GM03348 (cell line): ENCODE measurements at regions not wholly inside any gene's neighbourhood (a gene's known extent, or its start where the extent isn't known, plus 50 kb on each side); places are given as distances from the start of the nearest gene placed in this dataset.

ENCODE experiments used
- DNase-seq: peaks from one replicate; pipeline ENCODE4 v3.0.0; 2012; ENCODE audit warnings: low spot score

- no peak for DNase-seq
Measured at GRCh38 chr2:30310371-30310770, 79.0 kb downstream of the LBH start.

DNA sequence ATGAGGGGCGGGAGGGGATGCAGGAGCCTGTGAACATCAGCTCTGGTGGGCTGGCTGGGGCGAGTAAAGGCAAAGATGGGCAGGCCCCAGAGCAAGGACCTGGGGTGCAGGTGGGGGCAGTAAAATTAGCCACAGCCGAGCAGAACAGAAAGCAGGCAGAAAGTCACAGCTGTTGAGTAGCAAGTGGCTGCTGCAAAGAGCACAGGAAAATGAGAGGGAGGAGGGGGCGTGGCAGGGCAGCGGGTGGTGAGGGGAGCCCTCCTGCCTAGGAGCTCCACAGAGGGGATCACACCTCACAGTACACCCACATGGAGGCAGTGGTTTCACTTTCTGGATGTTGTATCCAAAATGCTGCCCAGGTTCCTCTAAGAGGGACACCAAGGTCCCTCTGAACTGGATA lies 79.6 kb downstream of the LBH start:
- DNase-seq = no peak

DNA sequence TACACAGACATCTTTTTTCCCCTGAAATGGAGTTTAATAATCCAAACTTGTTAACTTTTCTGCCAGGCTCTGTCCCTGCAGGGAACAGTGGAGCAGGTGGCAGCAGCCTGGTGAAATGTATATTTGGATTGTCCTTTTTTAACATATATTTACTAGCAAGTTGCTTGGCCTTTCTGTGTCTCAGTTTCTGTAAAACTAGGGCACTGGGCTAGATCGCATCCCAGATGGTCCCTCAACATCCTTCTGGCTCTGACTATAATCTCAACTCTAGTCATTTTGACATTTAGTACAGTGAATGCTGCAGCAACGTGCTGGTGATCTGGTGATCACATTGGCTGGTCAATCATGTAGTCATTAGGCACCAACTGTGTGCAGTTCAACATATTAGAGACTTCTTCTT lies 80.4 kb downstream of the LBH start:
- DNase-seq = no peak

DNA sequence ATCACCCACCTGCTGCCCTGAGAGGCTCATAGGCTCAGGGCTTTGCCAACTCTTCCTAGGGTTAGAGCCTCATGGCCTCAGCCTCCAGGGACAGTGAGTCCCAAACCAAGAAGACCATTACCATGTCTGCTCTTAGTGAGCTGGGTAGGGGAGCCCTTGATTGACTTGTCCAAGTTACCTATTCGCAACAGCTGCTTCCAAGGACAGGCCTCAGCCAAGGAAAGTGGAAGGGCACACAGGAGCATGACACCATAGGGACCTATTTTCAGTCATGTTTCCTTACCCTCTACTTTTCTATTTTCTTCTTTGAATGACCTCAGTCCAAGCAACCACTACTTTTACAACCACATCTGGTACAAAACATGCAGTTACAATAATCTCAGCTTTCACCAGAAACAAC lies 81.6 kb downstream of the LBH start:
- no peak for DNase-seq

DNA sequence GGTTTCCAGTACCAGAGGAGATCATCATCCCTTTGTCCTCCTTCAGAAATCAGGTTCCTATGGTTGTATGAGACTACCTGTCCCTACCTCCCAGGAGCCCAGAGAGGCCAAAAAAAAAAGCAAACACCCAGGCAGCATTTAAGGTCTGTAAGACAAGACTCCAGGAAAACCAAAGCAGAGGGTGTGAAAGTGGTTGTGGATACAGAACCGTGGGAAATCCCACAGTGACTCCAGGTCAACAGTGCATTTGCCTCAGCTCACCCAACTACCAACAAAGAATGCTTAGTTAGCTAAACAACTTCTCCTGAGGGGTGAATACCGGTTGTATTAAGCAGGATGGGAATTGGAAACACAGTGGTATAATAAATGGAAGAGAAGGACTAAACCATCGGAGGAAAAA lies 83.6 kb downstream of the LBH start:
- DNase-seq = no peak

DNA sequence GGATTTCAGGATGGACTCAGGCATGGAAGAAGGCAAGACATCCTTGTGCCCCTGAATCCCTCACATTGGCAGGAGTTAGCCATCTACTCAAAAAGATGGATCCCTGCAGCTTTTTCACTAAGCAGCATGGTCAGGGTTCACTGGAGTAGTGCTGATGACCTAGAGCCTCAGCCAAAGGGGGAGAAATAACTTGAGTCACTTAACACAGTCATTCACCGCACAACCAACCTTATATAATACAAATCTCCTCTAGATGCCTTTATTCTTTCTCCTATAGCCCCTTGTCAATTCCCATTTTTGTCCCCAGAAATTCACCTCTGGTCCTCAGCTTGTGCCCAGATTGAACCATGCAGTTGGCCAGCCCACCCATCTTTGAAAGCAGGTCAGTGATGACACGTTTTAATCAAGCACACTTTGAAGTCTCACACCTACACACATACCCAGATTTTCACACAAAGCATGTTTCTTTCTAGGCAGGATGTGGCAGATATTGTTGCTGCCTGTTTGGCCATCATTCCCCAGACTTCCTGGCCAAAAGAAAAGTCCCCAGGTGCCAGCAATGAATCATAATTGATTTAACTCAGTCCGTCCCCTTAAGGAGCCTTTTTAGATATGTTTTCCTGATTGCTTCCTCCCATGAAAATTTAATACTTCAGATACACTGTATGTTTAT lies 84.2 kb downstream of the LBH start:
- DNase-seq = no peak

DNA sequence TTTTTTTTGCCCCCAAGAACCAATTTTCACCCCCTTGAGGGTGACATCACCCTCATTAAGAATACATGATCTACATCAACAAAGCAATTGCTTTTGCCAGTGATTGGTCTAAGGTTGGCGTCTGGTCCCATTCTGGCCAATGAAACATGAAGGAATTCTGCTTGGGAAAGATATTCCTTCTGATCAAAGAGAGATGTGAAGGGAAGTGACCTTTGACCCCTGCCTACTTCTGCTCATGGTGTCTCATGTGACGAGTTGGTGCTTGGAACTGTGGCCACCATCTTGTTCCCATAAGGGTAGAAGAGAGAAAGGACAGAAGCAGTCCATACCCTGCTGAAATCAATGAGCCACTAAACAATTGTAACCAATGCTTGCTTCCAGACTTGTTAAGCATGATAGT lies 85.1 kb downstream of the LBH start:
- DNase-seq = no peak

GRCh38 chr2:30318987-30319782 lies 87.9 kb downstream of the LBH start:
- no peak for DNase-seq

DNA sequence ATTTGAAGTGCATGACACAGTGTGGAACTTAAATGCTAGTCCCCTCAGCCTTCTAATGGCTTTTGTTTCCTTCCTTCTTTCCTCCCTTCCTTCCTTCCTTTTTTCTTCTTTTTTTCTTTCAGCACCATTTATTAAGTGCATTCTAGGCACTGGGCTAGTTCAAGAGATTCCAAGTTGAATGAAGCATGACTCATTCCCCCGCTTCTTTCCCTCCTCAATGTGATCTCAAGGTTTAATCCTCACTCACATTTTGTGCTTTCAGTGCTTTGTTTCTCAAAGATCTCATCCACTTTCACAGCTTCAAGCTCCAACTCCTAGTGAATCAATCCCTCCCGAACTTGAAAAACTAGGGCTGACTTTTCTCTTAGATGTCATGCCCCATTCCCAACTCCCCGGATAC lies 90.1 kb downstream of the LBH start:
- DNase-seq = peak; percentile 60

DNA sequence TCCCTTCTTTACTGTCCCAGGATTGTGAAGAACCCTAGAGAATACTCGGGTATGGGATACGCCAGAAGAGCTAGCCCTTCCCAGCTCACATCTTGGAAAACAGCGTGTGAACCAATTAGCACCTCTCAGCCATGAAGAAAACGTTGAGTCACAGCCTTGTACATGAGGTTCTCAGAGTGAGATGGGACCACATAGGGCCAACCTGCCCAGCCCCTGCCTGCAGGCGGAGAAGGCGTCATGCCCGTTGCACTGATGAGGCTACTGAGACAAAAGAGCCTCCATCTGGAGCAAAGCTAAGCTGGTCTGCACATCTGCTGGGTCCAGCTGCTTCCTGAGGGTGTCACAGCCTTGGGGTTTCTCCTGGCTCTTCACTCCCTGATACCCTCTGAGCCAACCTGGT lies 92.2 kb downstream of the LBH start:
- DNase-seq = no peak

DNA sequence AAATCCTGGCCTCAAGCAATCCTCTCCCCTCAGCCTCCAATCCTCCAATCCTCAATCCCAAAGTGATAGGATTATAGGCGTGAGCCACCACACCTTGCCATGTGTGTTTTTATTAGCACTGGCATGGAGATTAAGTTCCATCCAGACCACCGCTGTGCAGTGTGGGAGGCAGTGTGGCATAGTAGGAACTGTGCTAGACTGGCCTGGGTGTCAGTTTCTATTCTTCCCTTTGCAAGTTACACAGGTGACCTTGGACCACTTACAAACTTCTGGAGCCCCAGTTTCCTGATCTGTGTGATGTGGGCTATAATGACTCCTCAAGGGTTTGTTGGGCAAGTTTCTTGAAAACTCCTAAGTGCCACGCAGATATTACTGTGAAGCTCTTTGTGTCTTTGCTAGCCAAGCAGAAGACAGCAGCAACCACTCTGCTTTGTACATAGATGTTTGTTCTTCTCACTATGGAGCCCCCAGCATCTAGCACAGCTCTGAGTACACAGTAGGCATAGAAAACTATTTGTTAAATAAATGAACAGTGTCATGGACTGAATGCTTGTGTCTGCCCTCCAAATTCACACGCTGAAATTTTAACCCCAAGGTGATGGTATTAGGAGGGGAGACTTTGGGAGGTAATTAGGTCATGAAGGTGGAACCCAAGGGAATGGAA lies 93.0 kb downstream of the LBH start:
- no peak for DNase-seq

DNA sequence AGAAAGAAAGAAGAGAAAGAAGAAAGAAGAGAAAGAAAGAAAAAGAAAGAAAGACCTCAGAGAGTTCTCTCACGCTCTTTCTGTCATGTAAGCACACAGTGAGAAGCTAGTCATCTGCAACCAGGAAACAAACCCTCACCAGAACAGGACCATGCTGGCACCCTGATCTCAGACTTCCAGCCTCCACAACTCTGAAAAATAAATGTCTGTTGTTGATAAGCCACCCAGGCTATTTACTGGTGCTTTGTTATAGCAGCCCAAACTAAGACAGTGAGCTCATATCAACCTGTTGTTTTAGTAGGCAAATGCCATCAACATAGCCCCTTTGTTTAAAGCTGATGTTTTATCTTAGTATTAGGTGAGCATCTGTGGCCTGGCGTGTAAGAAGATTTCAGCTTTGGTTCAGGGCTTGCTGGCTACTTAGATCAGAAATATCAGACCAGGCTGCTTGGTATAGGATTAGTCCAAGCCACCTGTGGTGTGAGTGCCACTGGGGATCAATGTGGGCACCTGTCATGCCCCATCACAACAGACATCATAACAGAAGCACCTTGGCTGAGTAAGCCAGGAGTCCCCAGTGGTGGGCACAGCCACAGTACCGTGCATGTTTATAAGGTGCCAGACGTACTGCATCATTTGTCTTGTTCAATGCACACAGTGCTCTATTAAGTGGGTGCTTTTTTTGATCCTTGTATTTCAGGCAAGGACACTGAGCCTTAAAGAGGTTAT lies 94.4 kb downstream of the LBH start:
- DNase-seq = no peak

DNA sequence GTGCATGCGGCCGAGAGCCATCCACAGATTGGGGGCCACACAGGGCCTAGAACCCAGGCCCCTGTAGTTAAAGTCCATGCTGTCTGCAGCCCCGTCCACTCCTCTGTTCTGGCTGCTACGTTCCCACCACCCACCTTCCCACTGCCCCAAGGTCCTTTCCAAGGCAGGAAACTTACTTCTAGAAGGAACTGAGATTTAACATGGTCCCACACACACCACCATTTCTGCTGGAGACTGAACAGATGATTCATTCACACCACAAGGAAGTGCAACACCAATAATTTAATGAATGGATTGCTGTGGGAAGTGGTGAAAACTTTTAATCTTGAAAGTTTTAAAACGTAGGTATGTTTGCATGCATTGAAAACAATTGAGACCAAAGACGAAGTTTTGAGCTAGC lies 95.2 kb downstream of the LBH start:
- DNase-seq = no peak

GRCh38 chr2:30331038-30331437 lies 99.7 kb downstream of the LBH start:
- no peak for DNase-seq

DNA sequence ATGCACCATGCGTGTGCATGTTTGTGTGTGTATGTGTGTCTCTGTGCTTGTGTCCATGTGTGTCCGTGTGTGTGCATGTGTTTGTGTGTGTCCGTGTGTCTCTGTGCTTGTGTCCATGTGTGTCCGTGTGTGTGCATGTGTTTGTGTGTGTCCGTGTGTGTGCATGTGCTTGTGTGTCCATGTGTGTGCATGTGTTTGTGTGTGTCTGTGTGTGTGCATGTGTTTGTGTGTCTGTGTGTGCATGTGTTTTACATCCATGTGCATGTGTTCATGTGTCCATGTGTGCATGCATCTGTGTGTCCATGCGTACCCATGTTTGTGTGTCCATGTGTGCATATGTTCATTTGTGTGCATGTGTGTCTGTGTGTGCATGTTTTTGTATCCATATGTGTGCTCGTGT lies 100.5 kb downstream of the LBH start:
- DNase-seq = no peak

GRCh38 chr2:30332791-30333453 lies 101.6 kb downstream of the LBH start:
- DNase-seq = no peak

DNA sequence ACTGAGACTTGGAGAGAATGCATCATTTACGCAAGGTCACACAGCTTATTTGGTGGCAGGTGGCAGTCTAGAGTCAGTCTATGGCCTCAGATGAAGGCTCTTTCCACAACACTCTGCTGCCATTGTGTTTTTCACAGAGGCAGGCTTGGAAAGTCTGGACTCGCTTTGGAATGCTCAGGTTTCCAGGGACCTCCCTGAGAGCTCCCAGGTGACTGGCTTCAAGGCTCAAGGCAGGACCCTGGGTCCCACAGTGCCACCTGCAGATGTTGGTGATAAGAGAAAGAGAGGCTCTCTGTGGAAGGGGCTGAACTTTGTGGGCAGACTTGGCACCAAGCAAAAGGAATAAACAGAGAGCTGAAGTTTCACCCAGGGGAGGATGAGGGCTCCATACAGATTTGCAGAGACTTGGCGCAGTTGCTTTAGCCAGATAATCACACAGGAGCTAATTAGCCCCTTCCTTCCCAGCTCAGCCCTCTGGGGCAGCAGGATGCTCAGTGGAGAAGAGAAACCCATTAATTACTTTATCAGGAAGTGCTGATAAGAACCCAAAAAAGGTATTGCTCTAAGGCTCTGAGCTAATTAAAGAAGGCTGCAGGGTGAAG lies 103.5 kb downstream of the LBH start:
- no peak for DNase-seq

- DNase-seq = no peak
Measured at GRCh38 chr2:30336084-30336483, 104.8 kb downstream of the LBH start.

GRCh38 chr2:30336978-30337841 lies 105.9 kb downstream of the LBH start:
- DNase-seq = peak; percentile 20

DNA sequence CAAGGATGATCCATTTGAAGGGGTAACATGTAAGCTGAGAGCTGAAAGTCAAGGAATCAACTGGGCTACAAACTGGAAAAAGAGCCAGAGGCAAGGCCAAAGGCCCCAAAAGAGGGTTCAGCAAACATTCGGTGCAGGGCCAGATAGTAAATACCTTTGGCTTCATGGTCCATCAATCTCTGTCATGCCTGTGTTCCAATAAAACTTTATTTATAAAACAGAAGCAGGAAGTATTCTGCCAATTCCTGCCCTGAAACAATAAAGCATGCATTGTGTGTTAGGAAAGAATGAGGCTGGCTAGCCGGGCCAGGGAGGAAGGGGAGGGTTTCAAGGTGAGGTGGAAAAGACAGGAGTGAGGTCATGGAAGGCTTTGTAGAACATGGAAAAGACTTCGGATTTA lies 107.1 kb downstream of the LBH start:
- DNase-seq = no peak

DNA sequence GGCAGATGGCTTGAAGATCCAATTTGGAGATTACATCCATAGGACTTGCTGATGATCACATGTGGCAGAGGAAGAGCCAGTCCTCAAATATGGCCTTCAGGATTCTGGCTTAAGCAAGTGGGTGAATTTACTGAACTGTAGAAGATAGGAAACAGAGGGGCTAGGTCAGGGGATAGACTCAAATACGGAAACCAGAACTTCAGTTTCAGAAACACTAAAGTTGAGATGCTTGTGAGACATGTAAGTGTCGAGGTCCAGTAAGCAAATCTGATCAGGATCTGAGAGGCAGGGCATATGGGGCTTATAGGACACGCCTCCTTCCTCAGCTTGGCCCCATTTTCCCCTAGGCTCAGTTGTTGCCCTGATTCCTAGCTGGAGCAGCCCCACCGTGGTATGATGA lies 107.7 kb downstream of the LBH start:
- no peak for DNase-seq
